ENCODE measurements at regions not wholly inside any gene's neighbourhood (a gene's known extent, or its start where the extent isn't known, plus 50 kb on each side); places are given as distances from the start of the nearest gene placed in this dataset.

GRCh38 chr4:14583331-14583730 lies 418.9 kb upstream of the CPEB2 start:
- no peaks in the 10 kb centered on the region for H3K27me3 ChIP-seq
- no peaks in the 10 kb centered on the region for H3K4me1 ChIP-seq (replicated peaks in 1 of 2)
- H3K36me3 ChIP-seq (replicated peaks in 1 of 2), result no peaks in the 10 kb centered on the region
- H3K4me3 ChIP-seq, result no peak overlapping the region
- intact Hi-C loops (cut with DNase I), result no loop called here
- no peaks in the 10 kb centered on the region for H3K9me3 ChIP-seq (replicated peaks in 1 of 3)
- WGBS, 4 donors, result 83 to 92% (median 86%) methylated on average over 2 of the region's 2 CpGs
- no peak overlapping the region for H3K27ac ChIP-seq
- TF ChIP-seq CTCF (IDR thresholded peaks at IDR 0.05) (no peak), POLR2A (IDR thresholded peaks at IDR 0.05) (no peak)
- DNase-seq, result no peak

GRCh38 chr4:14583752-14584151 lies 418.5 kb upstream of the CPEB2 start:
- 84 to 87% (median 84%) methylated on average over 7 of the region's 7 CpGs for whole genome bisulfite sequencing, 4 donors
- Histone ChIP-seq H3K4me3 (no peak overlapping the region), H3K27me3 (no peaks in the 10 kb centered on the region), H3K9me3 (replicated peaks in 1 of 3) (no peaks in the 10 kb centered on the region), H3K36me3 (replicated peaks in 1 of 2) (no peaks in the 10 kb centered on the region), H3K27ac (no peak overlapping the region), H3K4me1 (replicated peaks in 1 of 2) (no peaks in the 10 kb centered on the region)
- DNase-seq, result no peak
- TF ChIP-seq CTCF (IDR thresholded peaks at IDR 0.05) (no peak), POLR2A (IDR thresholded peaks at IDR 0.05) (no peak)
- intact Hi-C loops (cut with DNase I), result no loop called here

GRCh38 chr4:14592950-14593349 lies 409.3 kb upstream of the CPEB2 start:
- DNase-seq, result no peak
- H3K27ac ChIP-seq, result no peak overlapping the region
- H3K4me1 ChIP-seq (replicated peaks in 1 of 2), result no peaks in the 10 kb centered on the region
- intact Hi-C loops (cut with DNase I), result no loop called here
- 74 to 87% (median 80%) methylated on average over 2 of the region's 2 CpGs for WGBS, 4 donors
- H3K27me3 ChIP-seq, result no peaks in the 10 kb centered on the region
- TF ChIP-seq CTCF (IDR thresholded peaks at IDR 0.05) (no peak), POLR2A (IDR thresholded peaks at IDR 0.05) (no peak)
- no peaks in the 10 kb centered on the region for H3K36me3 ChIP-seq (replicated peaks in 1 of 2)
- no peak overlapping the region for H3K4me3 ChIP-seq
- H3K9me3 ChIP-seq (replicated peaks in 1 of 3), result peaks cover 0 to 4% (median 0%) of the 10 kb centered on the region in 3 donors

- WGBS, 4 donors, result 29 to 46% (median 33%) methylated on average over 4 of the region's 4 CpGs
- Histone ChIP-seq H3K27me3 (no peaks in the 10 kb centered on the region), H3K4me1 (replicated peaks in 1 of 2) (no peaks in the 10 kb centered on the region), H3K27ac (no peak overlapping the region), H3K4me3 (no peak overlapping the region), H3K9me3 (replicated peaks in 1 of 3) (peaks cover 0 to 4% (median 0%) of the 10 kb centered on the region in 3 donors), H3K36me3 (replicated peaks in 1 of 2) (no peaks in the 10 kb centered on the region)
- TF ChIP-seq CTCF (IDR thresholded peaks at IDR 0.05), result no peak
- no peak for DNase-seq
- intact Hi-C loops (cut with DNase I), result no loop called here
Measured at GRCh38 chr4:14596028-14596427, 406.3 kb upstream of the CPEB2 start.

All from adrenal gland (tissue), 9 donors.